ENCODE measurements at regions not wholly inside any gene's neighbourhood (a gene's known extent, or its start where the extent isn't known, plus 50 kb on each side); places are given as distances from the start of the nearest gene placed in this dataset.

- TF ChIP-seq JUN (IDR thresholded peaks at IDR 0.05) = no peak
- TF ChIP-seq, protein P1, sequence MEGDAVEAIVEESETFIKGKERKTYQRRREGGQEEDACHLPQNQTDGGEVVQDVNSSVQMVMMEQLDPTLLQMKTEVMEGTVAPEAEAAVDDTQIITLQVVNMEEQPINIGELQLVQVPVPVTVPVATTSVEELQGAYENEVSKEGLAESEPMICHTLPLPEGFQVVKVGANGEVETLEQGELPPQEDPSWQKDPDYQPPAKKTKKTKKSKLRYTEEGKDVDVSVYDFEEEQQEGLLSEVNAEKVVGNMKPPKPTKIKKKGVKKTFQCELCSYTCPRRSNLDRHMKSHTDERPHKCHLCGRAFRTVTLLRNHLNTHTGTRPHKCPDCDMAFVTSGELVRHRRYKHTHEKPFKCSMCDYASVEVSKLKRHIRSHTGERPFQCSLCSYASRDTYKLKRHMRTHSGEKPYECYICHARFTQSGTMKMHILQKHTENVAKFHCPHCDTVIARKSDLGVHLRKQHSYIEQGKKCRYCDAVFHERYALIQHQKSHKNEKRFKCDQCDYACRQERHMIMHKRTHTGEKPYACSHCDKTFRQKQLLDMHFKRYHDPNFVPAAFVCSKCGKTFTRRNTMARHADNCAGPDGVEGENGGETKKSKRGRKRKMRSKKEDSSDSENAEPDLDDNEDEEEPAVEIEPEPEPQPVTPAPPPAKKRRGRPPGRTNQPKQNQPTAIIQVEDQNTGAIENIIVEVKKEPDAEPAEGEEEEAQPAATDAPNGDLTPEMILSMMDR (IDR thresholded peaks at IDR 0.05) = no peak
- TF ChIP-seq MAX (IDR thresholded peaks at IDR 0.05) = no peak
- TF ChIP-seq PHF8 (IDR thresholded peaks at IDR 0.05; ENCODE audit: borderline replicate concordance, low read depth) = no peak
- no peak for TF ChIP-seq EP300 (IDR thresholded peaks at IDR 0.05)
- no peak for TF ChIP-seq RCOR1 (IDR thresholded peaks at IDR 0.05; ENCODE audit: low read depth, low read length)
- TF ChIP-seq POLR2A (IDR thresholded peaks at IDR 0.05; ENCODE audit: low read length) = no peak
- TF ChIP-seq, protein P2, sequence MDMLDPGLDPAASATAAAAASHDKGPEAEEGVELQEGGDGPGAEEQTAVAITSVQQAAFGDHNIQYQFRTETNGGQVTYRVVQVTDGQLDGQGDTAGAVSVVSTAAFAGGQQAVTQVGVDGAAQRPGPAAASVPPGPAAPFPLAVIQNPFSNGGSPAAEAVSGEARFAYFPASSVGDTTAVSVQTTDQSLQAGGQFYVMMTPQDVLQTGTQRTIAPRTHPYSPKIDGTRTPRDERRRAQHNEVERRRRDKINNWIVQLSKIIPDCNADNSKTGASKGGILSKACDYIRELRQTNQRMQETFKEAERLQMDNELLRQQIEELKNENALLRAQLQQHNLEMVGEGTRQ (IDR thresholded peaks at IDR 0.05) = no peak
These were observed 270.6 kb upstream of the ALCAM start for GRCh38 chr3:105096071-105096470.

All from A549 (cell line).